IPS DF 6.9 (cell line): ENCODE measurements at regions not wholly inside any gene's neighbourhood (a gene's known extent, or its start where the extent isn't known, plus 50 kb on each side); places are given as distances from the start of the nearest gene placed in this dataset.
"Not testable (repeated sequence)": the region's sequence is repeated elsewhere in the genome, so short reads cannot be mapped to it uniquely, and the experiment has no call there.

ENCODE experiments used
- DNase-seq: peaks from one replicate; pipeline ENCODE4 v3.0.0-alpha.2; 2013; ENCODE audit warnings: low read depth, low spot score
- H3K27ac ChIP-seq: one replicate; pipeline ENCODE4 v1.5.1; 2013; ENCODE audit warnings: low read length, control low read depth
- H3K27me3 ChIP-seq: 2 replicates; pipeline ENCODE4 v1.6.1; 2013; ENCODE audit warnings: mild to moderate bottlenecking, low read length; ENCODE audit not compliant: control insufficient read depth, insufficient read depth
- H3K36me3 ChIP-seq: 2 replicates; pipeline ENCODE4 v1.6.1; 2013; ENCODE audit warnings: low read length; ENCODE audit not compliant: control insufficient read depth, insufficient read depth
- H3K4me1 ChIP-seq: 2 replicates; pipeline ENCODE4 v1.6.1; 2013; ENCODE audit warnings: low read length; ENCODE audit not compliant: control insufficient read depth, insufficient read depth
- H3K4me3 ChIP-seq: 2 replicates; pipeline ENCODE4 v1.5.1; 2013; ENCODE audit warnings: mild to moderate bottlenecking, low read length
- H3K9me3 ChIP-seq: 2 replicates; pipeline ENCODE4 v1.6.1; 2013; ENCODE audit warnings: low read length, inconsistent platforms; ENCODE audit not compliant: control insufficient read depth, insufficient read depth
- WGBS: extraction: QIAGEN DNeasy Blood & Tissue Kit; methylation state at CpG from one replicate; pipeline ENCODE4 v1.1.7; 2013; ENCODE audit warnings: mixed read lengths, missing lambda C conversion rate; ENCODE audit not compliant: insufficient read length, insufficient coverage; 5-methylcytosine and 5-hydroxymethylcytosine counted together

DNA sequence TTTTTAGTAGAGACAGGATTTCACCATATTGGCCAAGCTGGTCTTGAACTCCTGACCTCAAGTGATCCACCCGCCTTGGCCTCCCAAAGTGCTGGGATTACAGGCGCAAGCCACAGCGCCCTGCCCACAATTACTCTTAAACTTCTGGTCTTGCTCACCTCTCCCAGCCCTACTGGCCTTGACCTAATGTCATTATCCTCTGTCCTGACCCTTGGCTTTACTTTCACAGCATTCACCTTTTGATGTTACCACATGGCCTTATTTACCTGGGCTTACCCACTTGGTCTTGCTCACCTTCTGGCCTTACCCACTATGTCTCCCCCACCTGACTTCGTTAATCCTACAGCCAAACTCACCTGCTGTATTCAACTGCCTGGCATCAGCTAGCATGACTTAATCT, 105.9 kb downstream of the IL12A start:
- no peak overlapping the region for H3K4me3 ChIP-seq
- H3K9me3 ChIP-seq = no peaks in the 10 kb centered on the region
- no peak overlapping the region for H3K27ac ChIP-seq
- 0 out of 2 replicates have a peak, but pooled peaks cover 1% of the 10 kb centered on the region for H3K4me1 ChIP-seq
- DNase-seq = no peak
- no peaks in the 10 kb centered on the region for H3K27me3 ChIP-seq
- WGBS = no CpG with 5 or more reads among the region's 4 CpGs
- H3K36me3 ChIP-seq = no peaks in the 10 kb centered on the region; the same call in 1 of the 2 replicates

DNA sequence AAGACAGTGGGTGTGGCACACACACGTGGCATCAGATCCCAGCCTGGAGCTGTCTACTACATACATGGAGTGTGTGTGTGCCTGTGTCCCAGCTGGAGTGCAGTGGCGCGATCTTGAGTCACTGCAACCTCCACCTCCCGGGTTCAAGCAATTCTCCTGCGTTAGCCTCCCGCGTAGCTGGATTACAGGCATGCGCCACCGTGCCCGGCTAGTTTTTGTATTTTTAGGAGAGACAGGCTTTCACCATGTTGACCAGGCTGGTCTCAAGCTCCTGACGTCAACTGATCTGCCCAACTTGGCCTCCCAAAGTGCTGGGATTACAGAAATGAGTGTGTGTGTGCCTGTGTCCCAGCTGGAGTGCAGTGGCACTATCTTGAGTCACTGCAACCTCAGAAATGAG, 108.8 kb downstream of the IL12A start:
- Histone ChIP-seq H3K9me3 (no peaks in the 10 kb centered on the region), H3K4me3 (no peak overlapping the region), H3K27ac (no peak overlapping the region), H3K4me1 (0 out of 2 replicates have a peak, but pooled peaks cover 1% of the 10 kb centered on the region), H3K27me3 (no peaks in the 10 kb centered on the region), H3K36me3 (no peaks in the 10 kb centered on the region; the same call in 1 of the 2 replicates)
- no CpG with 5 or more reads among the region's 11 CpGs for WGBS
- no peak for DNase-seq

DNA sequence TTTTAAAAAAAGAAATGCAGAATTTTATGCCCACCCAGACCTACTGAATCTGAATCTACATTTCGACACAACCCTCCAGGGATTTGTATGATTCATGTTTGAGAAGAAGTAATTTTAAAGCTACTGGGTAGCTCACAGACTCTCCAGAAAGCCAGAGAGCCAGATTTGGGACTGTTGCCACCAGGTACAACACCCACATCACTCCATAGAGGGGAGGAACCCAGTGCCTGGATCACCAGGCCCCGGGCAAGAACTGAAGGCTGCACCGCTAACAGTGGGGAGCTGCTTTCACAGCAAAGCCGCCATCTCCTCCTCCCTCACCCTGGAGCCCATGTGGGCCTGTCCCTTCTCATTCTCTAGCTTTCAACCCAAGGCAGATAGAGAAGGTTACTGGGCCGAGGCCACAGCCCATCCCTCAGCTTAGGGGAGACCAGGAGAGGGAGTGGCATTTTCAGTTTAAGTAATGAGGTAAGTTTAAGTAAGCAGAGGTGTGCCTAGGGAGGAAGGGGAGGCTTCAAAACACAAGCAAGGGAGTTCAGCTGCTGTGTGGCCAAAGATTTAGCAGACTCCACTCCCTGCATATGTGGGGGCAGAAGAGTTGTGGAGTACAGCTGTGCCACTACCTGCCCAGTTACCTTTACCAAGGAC, 109.8 kb downstream of the IL12A start:
- H3K27ac ChIP-seq = no peak overlapping the region
- H3K4me1 ChIP-seq = 0 out of 2 replicates have a peak, but pooled peaks cover 1% of the 10 kb centered on the region
- no peak overlapping the region for H3K4me3 ChIP-seq
- no peaks in the 10 kb centered on the region for H3K27me3 ChIP-seq
- no CpG with 5 or more reads among the region's 5 CpGs for WGBS
- no peaks in the 10 kb centered on the region; the same call in 1 of the 2 replicates for H3K36me3 ChIP-seq
- DNase-seq = no peak
- H3K9me3 ChIP-seq = no peaks in the 10 kb centered on the region

DNA sequence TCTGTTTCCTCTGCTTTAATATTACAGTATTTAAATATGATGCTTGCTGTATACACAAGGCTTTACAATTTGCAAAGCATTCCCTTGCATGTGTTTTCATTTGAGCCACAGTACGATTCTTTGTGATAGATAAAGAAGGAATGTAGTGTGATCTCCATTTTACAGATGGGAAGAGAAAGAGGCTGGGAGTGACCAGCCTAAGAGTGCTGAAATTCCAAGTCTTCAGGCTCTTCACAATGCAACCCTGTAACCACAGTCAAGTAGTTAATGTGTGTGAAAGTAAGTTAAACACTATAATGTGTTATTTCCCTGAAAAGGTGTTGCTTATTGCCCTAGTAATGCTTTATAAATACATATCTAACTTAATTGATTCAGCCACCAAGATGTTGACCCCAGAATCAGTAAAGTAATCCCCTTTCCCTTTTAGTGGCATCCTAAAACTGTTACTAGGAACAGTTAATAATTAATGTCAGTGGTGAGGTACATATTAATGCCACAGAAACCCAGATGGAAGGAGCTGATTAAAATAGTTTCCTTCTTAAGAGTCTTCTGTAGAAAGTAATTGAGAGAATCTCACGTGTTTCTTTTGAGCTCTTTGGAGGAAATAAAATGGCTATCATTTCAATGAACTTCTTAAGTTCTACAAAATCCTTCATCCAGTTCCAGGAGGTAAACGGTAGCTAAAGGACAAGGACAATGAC, 110.4 kb downstream of the IL12A start:
- H3K4me1 ChIP-seq = 0 out of 2 replicates have a peak, but pooled peaks cover 1% of the 10 kb centered on the region
- WGBS = no CpG with 5 or more reads among the region's 3 CpGs
- H3K9me3 ChIP-seq = no peaks in the 10 kb centered on the region
- no peaks in the 10 kb centered on the region; the same call in 1 of the 2 replicates for H3K36me3 ChIP-seq
- DNase-seq = no peak
- H3K27ac ChIP-seq = no peak overlapping the region
- H3K4me3 ChIP-seq = no peak overlapping the region
- no peaks in the 10 kb centered on the region for H3K27me3 ChIP-seq

DNA sequence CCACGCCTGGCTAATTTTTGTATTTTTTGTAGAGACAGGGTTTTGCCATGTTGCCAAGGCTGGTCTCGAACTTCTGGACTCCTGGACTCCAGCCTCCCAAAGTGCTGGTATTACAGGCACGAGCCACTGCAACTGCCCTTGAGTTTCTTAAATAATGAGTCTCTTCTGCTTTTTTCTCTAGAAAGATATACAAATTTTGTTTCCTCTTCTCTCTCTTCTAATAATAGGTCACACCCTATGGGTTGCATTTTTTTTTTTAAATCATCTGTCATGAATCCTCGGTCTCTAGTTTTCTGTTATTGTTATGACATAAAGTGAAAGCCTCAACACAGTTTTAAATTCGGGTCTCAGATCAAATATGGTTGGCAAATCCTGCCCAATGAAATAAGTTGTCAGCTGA, 111.2 kb downstream of the IL12A start:
- no peaks in the 10 kb centered on the region for H3K9me3 ChIP-seq
- no peak for DNase-seq
- WGBS = no CpG with 5 or more reads among the region's 5 CpGs

DNA sequence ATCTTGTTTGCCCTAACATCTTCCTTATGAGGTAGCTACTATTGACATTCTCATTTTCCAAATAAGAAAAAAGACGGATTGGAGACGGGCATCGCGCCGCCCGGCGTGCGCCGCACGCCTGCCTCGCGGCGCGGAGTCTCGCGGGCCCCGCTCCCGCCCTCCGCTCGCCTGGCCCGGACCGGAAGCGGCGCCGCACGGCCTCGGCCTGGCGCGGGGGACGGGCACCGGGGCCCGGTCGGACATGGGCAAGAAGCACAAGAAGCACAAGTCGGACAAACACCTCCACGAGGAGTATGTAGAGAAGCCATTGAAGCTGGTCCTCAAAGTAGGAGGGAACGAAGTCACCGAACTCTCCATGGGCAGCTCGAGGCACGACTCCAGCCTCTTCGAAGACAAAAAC, 112.0 kb downstream of the IL12A start:
- Histone ChIP-seq H3K36me3 (no peaks in the 10 kb centered on the region; the same call in 1 of the 2 replicates), H3K27me3 (no peaks in the 10 kb centered on the region), H3K9me3 (no peaks in the 10 kb centered on the region), H3K4me1 (0 out of 2 replicates have a peak, but pooled peaks cover 1% of the 10 kb centered on the region), H3K4me3 (no peak overlapping the region), H3K27ac (no peak overlapping the region)
- no peak for DNase-seq
- no CpG with 5 or more reads among the region's 40 CpGs for WGBS

More for the DNA sequence above, 111.2 kb downstream of the IL12A start:
- H3K36me3 ChIP-seq = no peaks in the 10 kb centered on the region; the same call in 1 of the 2 replicates
- H3K27ac ChIP-seq = no peak overlapping the region
- H3K27me3 ChIP-seq = no peaks in the 10 kb centered on the region
- H3K4me1 ChIP-seq = 0 out of 2 replicates have a peak, but pooled peaks cover 1% of the 10 kb centered on the region
- H3K4me3 ChIP-seq = no peak overlapping the region

DNA sequence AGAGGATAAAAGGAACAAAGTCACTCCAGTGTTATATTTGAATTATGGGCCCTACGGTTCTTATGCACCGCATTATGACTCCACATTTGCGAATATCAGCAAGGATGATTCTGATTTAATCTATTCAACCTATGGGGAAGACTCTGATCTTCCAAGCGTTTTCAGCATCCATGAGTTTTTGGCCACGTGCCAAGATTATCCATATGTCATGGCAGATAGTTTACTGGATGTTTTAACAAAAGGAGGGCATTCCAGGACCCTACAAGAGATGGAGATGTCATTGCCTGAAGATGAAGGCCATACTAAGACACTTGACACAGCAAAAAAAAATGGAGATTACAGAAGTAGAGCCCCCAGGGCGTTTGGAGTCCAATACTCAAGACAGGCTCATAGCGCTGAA, 113.4 kb downstream of the IL12A start:
- not testable (repeated sequence) for DNase-seq, H3K36me3 ChIP-seq, H3K4me3 ChIP-seq, H3K27ac ChIP-seq, H3K27me3 ChIP-seq, H3K9me3 ChIP-seq, H3K4me1 ChIP-seq
- no CpG with 5 or more reads among the region's 7 CpGs for WGBS

DNA sequence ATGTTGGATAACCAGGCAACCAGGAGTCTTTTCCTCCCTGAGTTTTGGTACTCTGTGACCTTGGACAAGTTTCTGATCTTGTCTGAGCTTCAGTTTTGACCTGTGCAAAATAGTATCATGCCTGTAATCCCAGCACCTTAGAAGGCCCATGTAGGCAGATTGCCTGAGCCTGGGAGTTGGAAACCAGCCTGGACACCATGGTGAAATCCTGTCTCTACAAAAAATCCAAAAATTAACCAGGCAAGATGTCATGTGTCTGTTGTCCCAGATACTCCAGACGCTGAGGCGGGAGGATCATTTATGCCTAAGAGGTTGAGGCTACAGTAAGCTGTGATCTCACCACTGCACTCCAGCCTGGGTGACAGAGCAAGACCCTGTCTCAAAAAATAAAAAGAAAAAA, 114.8 kb downstream of the IL12A start:
- no CpG with 5 or more reads among the region's 2 CpGs for WGBS
- Histone ChIP-seq H3K9me3 (no peaks in the 10 kb centered on the region), H3K27ac (no peak overlapping the region), H3K36me3 (no peaks in the 10 kb centered on the region; the same call in 1 of the 2 replicates), H3K4me3 (no peak overlapping the region), H3K27me3 (no peaks in the 10 kb centered on the region), H3K4me1 (no peaks in the 10 kb centered on the region)
- DNase-seq = no peak

DNA sequence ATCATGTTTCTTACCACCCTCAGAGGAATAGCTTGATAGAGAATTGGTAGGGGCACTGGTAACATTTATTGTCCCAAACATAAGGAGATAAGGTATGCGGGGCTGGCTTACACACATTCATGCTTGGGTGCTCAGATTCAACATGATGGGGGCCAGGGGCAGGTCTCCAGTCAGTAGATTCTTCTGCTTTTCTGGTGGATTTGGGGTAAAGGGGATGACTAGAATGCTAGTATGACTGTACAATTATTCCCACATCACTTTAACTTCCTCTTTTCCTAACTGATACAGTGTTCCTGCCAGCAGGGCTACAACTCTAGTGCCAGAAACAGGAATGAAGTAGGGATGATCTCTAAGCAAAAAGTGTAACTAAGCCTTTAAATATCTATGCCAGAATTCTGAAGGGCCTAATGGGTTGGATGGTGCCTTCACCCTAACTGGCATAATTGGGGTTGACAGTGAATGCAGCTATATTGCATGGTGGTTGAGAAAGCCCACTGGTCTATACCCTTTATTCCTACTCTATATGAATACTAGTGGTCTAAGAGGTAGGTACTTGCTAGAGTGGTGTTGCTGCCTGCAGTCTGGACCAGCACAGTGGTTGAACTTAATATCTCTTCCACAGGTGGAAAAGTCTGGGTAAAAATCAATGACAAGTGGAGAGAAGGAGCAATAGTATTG, 117.4 kb downstream of the IL12A start:
- H3K9me3 ChIP-seq = no peaks in the 10 kb centered on the region
- no peak for DNase-seq
- no peaks in the 10 kb centered on the region for H3K27me3 ChIP-seq
- H3K27ac ChIP-seq = no peak overlapping the region
- no CpG with 5 or more reads among the region's 1 CpG for WGBS
- H3K4me1 ChIP-seq = no peaks in the 10 kb centered on the region
- no peaks in the 10 kb centered on the region for H3K36me3 ChIP-seq
- H3K4me3 ChIP-seq = no peak overlapping the region
